ENCODE measurements at regions not wholly inside any gene's neighbourhood (a gene's known extent, or its start where the extent isn't known, plus 50 kb on each side); places are given as distances from the start of the nearest gene placed in this dataset.

DNA sequence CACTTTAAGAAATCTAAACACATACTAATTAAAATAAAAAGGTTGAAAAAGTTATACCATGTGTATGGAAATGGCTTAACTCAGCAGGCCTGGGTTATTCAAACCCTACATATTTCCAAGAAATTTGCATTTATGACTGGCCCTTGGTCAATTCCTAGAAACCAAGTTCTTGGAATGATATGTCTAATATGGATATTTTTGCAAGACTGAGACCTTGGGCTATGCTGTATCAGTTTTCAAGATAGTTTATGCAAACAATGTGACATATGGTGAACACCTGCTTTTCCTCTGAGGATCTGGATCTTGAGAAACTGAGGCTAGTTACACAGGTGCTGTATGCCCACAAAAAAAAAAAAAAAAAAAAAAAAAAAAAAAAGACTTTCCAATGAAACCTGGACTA is 536.9 kb upstream of the HS3ST5 start:
- Histone ChIP-seq H3K4me3 (ENCODE audit: low read depth in 2 of 2, low read length in 2 of 2) (no peak overlapping the region), H3K4me1 (ENCODE audit: control insufficient read depth, insufficient read depth, low read length) (no peaks in the 10 kb centered on the region), H3K27me3 (ENCODE audit: control insufficient read depth, insufficient read depth, low read length) (no peaks in the 10 kb centered on the region), H3K9me3 (ENCODE audit: control insufficient read depth, insufficient read depth, low read depth, low read length) (no peaks in the 10 kb centered on the region), H3K36me3 (ENCODE audit: control insufficient read depth, insufficient read depth, low read length) (no peaks in the 10 kb centered on the region), H3K27ac (ENCODE audit: low read length) (no peak overlapping the region)
- in situ Hi-C loops (cut with HindIII; ENCODE audit: low pct_unique_long_range_greater_than_20kb, low sequenced_read_pairs) (no loop called here), intact Hi-C loops (cut with micrococcal nuclease; ENCODE audit: unreplicated experiment) (no loop called here)
- ChIA-PET POLR2A (interaction anchor here (0.7 kb wide), 1 partner anchor 25 kb away, joined by 15 read pairs; no protein-coding TSS in a partner anchor), CTCF (no interaction called here)
- BruUV-seq (replicated peaks): no TSS peak
- ATAC-seq (no peak), DNase-seq (ENCODE audit: low read depth, low spot score) (no peak)
- TF ChIP-seq POLR2AphosphoS5 (IDR thresholded peaks at IDR 0.05; ENCODE audit: low read depth, low read length) (no peak), TCF7L2 (IDR thresholded peaks at IDR 0.05; ENCODE audit: low read depth, low read length) (no peak), SIN3A (IDR thresholded peaks at IDR 0.05; ENCODE audit: borderline replicate concordance, insufficient read depth, low read depth, low read length) (no peak)

DNA sequence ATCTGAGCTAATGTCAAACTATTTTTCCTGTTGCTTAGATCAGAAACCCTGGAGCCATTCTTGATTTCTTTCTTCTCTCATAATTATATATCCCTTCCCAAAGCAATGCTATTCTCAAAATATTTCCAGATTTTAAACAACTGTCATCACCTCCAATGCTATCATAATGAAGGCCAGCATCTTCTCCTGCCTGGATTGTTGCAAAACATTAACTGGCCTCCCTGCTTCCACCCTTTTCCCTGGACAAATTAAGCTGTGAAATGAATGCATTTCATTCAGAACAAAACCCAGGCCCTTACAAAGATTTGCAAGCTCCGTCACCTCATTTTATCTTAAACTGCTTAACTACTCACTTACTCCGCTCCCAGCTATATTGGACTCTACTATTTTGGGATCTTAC is 535.3 kb upstream of the HS3ST5 start:
- H3K4me1 ChIP-seq (ENCODE audit: control insufficient read depth, insufficient read depth, low read length): no peaks in the 10 kb centered on the region
- H3K27me3 ChIP-seq (ENCODE audit: control insufficient read depth, insufficient read depth, low read length): no peaks in the 10 kb centered on the region
- no peak for TF ChIP-seq POLR2AphosphoS5 (IDR thresholded peaks at IDR 0.05; ENCODE audit: low read depth, low read length)
- no peak for TF ChIP-seq SIN3A (IDR thresholded peaks at IDR 0.05; ENCODE audit: borderline replicate concordance, insufficient read depth, low read depth, low read length)
- no peak for TF ChIP-seq TCF7L2 (IDR thresholded peaks at IDR 0.05; ENCODE audit: low read depth, low read length)
- TF ChIP-seq, protein P1, sequence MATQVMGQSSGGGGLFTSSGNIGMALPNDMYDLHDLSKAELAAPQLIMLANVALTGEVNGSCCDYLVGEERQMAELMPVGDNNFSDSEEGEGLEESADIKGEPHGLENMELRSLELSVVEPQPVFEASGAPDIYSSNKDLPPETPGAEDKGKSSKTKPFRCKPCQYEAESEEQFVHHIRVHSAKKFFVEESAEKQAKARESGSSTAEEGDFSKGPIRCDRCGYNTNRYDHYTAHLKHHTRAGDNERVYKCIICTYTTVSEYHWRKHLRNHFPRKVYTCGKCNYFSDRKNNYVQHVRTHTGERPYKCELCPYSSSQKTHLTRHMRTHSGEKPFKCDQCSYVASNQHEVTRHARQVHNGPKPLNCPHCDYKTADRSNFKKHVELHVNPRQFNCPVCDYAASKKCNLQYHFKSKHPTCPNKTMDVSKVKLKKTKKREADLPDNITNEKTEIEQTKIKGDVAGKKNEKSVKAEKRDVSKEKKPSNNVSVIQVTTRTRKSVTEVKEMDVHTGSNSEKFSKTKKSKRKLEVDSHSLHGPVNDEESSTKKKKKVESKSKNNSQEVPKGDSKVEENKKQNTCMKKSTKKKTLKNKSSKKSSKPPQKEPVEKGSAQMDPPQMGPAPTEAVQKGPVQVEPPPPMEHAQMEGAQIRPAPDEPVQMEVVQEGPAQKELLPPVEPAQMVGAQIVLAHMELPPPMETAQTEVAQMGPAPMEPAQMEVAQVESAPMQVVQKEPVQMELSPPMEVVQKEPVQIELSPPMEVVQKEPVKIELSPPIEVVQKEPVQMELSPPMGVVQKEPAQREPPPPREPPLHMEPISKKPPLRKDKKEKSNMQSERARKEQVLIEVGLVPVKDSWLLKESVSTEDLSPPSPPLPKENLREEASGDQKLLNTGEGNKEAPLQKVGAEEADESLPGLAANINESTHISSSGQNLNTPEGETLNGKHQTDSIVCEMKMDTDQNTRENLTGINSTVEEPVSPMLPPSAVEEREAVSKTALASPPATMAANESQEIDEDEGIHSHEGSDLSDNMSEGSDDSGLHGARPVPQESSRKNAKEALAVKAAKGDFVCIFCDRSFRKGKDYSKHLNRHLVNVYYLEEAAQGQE (IDR thresholded peaks at IDR 0.05; ENCODE audit: insufficient read depth in 1 of 2, low read depth in 2 of 2, low read length in 1 of 2): no peak
- TF ChIP-seq, protein P2, sequence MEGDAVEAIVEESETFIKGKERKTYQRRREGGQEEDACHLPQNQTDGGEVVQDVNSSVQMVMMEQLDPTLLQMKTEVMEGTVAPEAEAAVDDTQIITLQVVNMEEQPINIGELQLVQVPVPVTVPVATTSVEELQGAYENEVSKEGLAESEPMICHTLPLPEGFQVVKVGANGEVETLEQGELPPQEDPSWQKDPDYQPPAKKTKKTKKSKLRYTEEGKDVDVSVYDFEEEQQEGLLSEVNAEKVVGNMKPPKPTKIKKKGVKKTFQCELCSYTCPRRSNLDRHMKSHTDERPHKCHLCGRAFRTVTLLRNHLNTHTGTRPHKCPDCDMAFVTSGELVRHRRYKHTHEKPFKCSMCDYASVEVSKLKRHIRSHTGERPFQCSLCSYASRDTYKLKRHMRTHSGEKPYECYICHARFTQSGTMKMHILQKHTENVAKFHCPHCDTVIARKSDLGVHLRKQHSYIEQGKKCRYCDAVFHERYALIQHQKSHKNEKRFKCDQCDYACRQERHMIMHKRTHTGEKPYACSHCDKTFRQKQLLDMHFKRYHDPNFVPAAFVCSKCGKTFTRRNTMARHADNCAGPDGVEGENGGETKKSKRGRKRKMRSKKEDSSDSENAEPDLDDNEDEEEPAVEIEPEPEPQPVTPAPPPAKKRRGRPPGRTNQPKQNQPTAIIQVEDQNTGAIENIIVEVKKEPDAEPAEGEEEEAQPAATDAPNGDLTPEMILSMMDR (IDR thresholded peaks at IDR 0.05): no peak
- POLR2A ChIA-PET: no interaction called here
- BruUV-seq (replicated peaks): no TSS peak
- intact Hi-C loops (cut with micrococcal nuclease; ENCODE audit: unreplicated experiment) (no loop called here), in situ Hi-C loops (cut with HindIII; ENCODE audit: low pct_unique_long_range_greater_than_20kb, low sequenced_read_pairs) (no loop called here)
- DNase-seq (ENCODE audit: low read depth, low spot score) (no peak), ATAC-seq (no peak)
- no peak overlapping the region for H3K27ac ChIP-seq (ENCODE audit: low read length)
- no peaks in the 10 kb centered on the region for H3K9me3 ChIP-seq (ENCODE audit: control insufficient read depth, insufficient read depth, low read depth, low read length)
- CTCF ChIA-PET: no interaction called here
- H3K36me3 ChIP-seq (ENCODE audit: control insufficient read depth, insufficient read depth, low read length): no peaks in the 10 kb centered on the region
- H3K4me3 ChIP-seq (ENCODE audit: low read depth in 2 of 2, low read length in 2 of 2): no peak overlapping the region

DNA sequence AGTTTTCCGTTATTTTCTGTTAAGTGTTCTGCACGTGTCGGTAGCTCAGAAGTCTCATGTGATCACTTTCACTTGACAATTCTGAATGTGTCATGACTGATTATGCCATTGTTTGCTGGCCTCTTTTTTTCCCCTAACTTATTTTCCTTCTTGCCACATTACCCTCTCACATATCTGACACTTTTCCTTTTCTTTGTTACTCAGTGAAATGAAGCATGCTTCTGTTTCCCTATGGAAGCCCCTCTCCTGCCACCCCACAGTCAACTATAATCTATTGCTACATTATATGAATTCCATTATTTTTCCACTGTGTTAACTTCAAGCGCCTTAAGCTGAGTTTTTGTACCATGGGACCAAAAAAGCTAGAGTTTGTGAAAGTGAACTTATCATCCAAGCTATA is 531.6 kb upstream of the HS3ST5 start:
- H3K9me3 ChIP-seq (ENCODE audit: control insufficient read depth, insufficient read depth, low read depth, low read length): 0 out of 2 replicates have a peak, but pooled peaks cover 8% of the 10 kb centered on the region
- POLR2A ChIA-PET: no interaction called here
- H3K4me3 ChIP-seq (ENCODE audit: low read depth in 2 of 2, low read length in 2 of 2): no peak overlapping the region
- intact Hi-C loops (cut with micrococcal nuclease; ENCODE audit: unreplicated experiment): no loop called here
- H3K27ac ChIP-seq (ENCODE audit: low read length): no peak overlapping the region
- ATAC-seq: no peak
- no peaks in the 10 kb centered on the region for H3K36me3 ChIP-seq (ENCODE audit: control insufficient read depth, insufficient read depth, low read length)
- H3K4me1 ChIP-seq (ENCODE audit: control insufficient read depth, insufficient read depth, low read length): no peaks in the 10 kb centered on the region
- CTCF ChIA-PET: no interaction called here
- H3K27me3 ChIP-seq (ENCODE audit: control insufficient read depth, insufficient read depth, low read length): no peaks in the 10 kb centered on the region
- TF ChIP-seq, protein P2 (IDR thresholded peaks at IDR 0.05): no peak
- TF ChIP-seq POLR2AphosphoS5 (IDR thresholded peaks at IDR 0.05; ENCODE audit: low read depth, low read length): no peak
- TF ChIP-seq TCF7L2 (IDR thresholded peaks at IDR 0.05; ENCODE audit: low read depth, low read length): no peak
- TF ChIP-seq, protein P1 (IDR thresholded peaks at IDR 0.05; ENCODE audit: insufficient read depth in 1 of 2, low read depth in 2 of 2, low read length in 1 of 2): no peak
- TF ChIP-seq SIN3A (IDR thresholded peaks at IDR 0.05; ENCODE audit: borderline replicate concordance, insufficient read depth, low read depth, low read length): no peak
- no peak for DNase-seq (ENCODE audit: low read depth, low spot score)
- BruUV-seq (replicated peaks): no TSS peak
- in situ Hi-C loops (cut with HindIII; ENCODE audit: low pct_unique_long_range_greater_than_20kb, low sequenced_read_pairs): no loop called here
